K562 (cell line): ENCODE measurements at regions not wholly inside any gene's neighbourhood (a gene's known extent, or its start where the extent isn't known, plus 50 kb on each side); places are given as distances from the start of the nearest gene placed in this dataset.

Experiments
- ATAC-seq: fragments of 200-7000 bp; cut with Tn5 transposase; 3 replicates; pipeline ENCODE4 v1.9.1; 2020; ENCODE audit warnings: moderate library complexity
- BruUV-seq: library from RNA; stranded (reverse); fragments of 400-500 nt; replicated peaks from 2 replicates; lab custom pipeline; 2021; lab: Mats Ljungman, UMichigan
- CTCF ChIA-PET: fragments of 300-600 bp; formaldehyde crosslinking; extraction: SDS; loops from one replicate; lab custom pipeline; 2021; ENCODE audit warnings: low intra/inter-chr PET ratio; lab: Yijun Ruan, JAX
- POLR2A ChIA-PET: fragments of 300-600, 350-650 bp; sonication (Branson Sonifier 250); formaldehyde crosslinking; extraction: SDS; loops from one replicate; lab custom pipeline; 2021; ENCODE audit warnings: antibody characterized with exemption, inconsistent platforms; lab: Yijun Ruan, JAX
- DNase-seq, 4 experiments: peaks; one replicate each; pipeline versions ENCODE4 v3.0.0 to v3.0.0-alpha.2; 2011 to 2018; ENCODE audit warnings: low spot score in 3 of 4, mixed read lengths in 3 of 4; ENCODE audit errors: extremely low read depth in 1 of 4
- FAIRE-seq: peaks from 2 replicates; lab custom pipeline; 2011; peaks lifted over from hg19 to GRCh38; lab: Jason Lieb, UNC
- H2AFZ ChIP-seq: 2 replicates; pipeline ENCODE4 v1.6.0; 2011; ENCODE audit warnings: low read depth, low read length, control low read depth, inconsistent platforms
- H3K27ac ChIP-seq: fragments of 200-600 bp; 3 replicates; pipeline ENCODE4 v1.8.0; 2011; ENCODE audit warnings: low read depth, mild to moderate bottlenecking, control low read depth, inconsistent platforms, low read length, moderate library complexity, mixed read lengths; ENCODE audit errors: extremely low read depth
- H3K27me3 ChIP-seq, 2 experiments: fragments of 300-600 bp in 1 of 2; 2 replicates in 1 of 2; 3 replicates in 1 of 2; pipeline versions ENCODE4 v1.6.0 to v1.8.0; 2011; ENCODE audit warnings: inconsistent platforms in 2 of 2, low read length in 2 of 2, mild to moderate bottlenecking in 1 of 2, mixed read lengths in 1 of 2, moderate library complexity in 1 of 2; ENCODE audit not compliant: control insufficient read depth in 2 of 2, insufficient read depth in 2 of 2
- H3K36me3 ChIP-seq: fragments of 300-600 bp; 3 replicates; pipeline ENCODE4 v1.8.0; 2011; ENCODE audit warnings: mild to moderate bottlenecking, low read length, inconsistent platforms; ENCODE audit not compliant: control insufficient read depth, insufficient read depth
- H3K4me1 ChIP-seq, 2 experiments: fragments of 200-600 bp in 1 of 2; replicated peaks in 1 of 2; 2 replicates in 1 of 2; 3 replicates in 1 of 2; pipeline versions ENCODE4 v1.5.1 to v1.8.0; 2011; ENCODE audit warnings: inconsistent platforms in 2 of 2, low read length in 2 of 2, mild to moderate bottlenecking in 1 of 2, mixed read lengths in 1 of 2, moderate library complexity in 1 of 2; ENCODE audit not compliant: control insufficient read depth in 2 of 2, insufficient read depth in 2 of 2
- H3K4me2 ChIP-seq: 2 replicates; pipeline ENCODE4 v1.6.1; 2011; ENCODE audit warnings: low read length, control low read depth, inconsistent platforms, mixed read lengths; ENCODE audit not compliant: insufficient read depth
- H3K4me3 ChIP-seq: fragments of 200-600 bp; sonication (generic), shearing (Covaris generic); 2 replicates; pipeline ENCODE4 v1.5.1; 2016; ENCODE audit warnings: control low read depth, inconsistent platforms
- H3K79me2 ChIP-seq: fragments of 200-600 bp; 3 replicates; pipeline ENCODE4 v1.8.0; 2011; ENCODE audit warnings: low read length, inconsistent platforms; ENCODE audit not compliant: control insufficient read depth, insufficient read depth
- H3K9ac ChIP-seq, 2 experiments: 2 replicates each; pipeline versions ENCODE4 v1.6.0 to v1.6.1; 2011; ENCODE audit warnings: low read depth in 2 of 2, low read length in 2 of 2, control low read depth in 1 of 2, inconsistent platforms in 1 of 2, mild to moderate bottlenecking in 1 of 2, mixed read lengths in 1 of 2; ENCODE audit not compliant: insufficient read depth in 1 of 2
- H3K9me1 ChIP-seq: one replicate; pipeline ENCODE4 v1.6.0; 2011; ENCODE audit warnings: inconsistent platforms, mild to moderate bottlenecking, low read length, moderate library complexity; ENCODE audit not compliant: control insufficient read depth, insufficient read depth
- H3K9me3 ChIP-seq: replicated peaks from 2 replicates; pipeline ENCODE4 v1.5.1; 2011; ENCODE audit warnings: low read depth, low read length, inconsistent platforms; ENCODE audit not compliant: control insufficient read depth, insufficient read depth
- H4K20me1 ChIP-seq: replicated peaks from 2 replicates; pipeline ENCODE4 v1.6.1; 2011; ENCODE audit warnings: low read length, inconsistent platforms, mixed read lengths; ENCODE audit not compliant: control insufficient read depth, insufficient read depth
- CBX2 ChIP-seq: fragments of 200-600 bp; sonication (generic); IDR thresholded peaks from one replicate; pipeline ENCODE4 v1.6.1; 2012; ENCODE audit warnings: mild to moderate bottlenecking, low read length, inconsistent platforms; ENCODE audit not compliant: insufficient read depth, poor library complexity, severe bottlenecking
- ILK ChIP-seq: fragments of 450-650 bp; IDR thresholded peaks from 2 replicates; pipeline ENCODE4 v1.6.1; 2016; ENCODE audit warnings: missing genetic modification characterization, low read depth, mild to moderate bottlenecking, missing compliant biosample characterization, moderate library complexity, borderline replicate concordance
- TBP ChIP-seq: optimal IDR thresholded peaks from 2 replicates; pipeline ENCODE3; 2011; ENCODE audit warnings: low read depth, low read length, improper control_type of control experiment
- U2AF1 ChIP-seq: fragments of 200-400 bp; formaldehyde crosslinking; optimal IDR thresholded peaks from 2 replicates; pipeline ENCODE3; 2017; ENCODE audit warnings: mild to moderate bottlenecking, low read depth, low read length, moderate library complexity
- ZNF384 ChIP-seq: IDR thresholded peaks from 2 replicates; pipeline ENCODE4 v1.6.1; 2012; ENCODE audit warnings: low read depth, low read length, improper control_type of control experiment
- WGBS: fragments of 100-300 bp; shearing (Covaris generic); methylation state at CpG from one replicate; pipeline ENCODE4 v1.1.6; 2016; ENCODE audit warnings: low coverage, mixed read lengths; ENCODE audit not compliant: insufficient coverage; ENCODE audit errors: missing lambda C conversion rate; 5-methylcytosine and 5-hydroxymethylcytosine counted together
- in situ Hi-C: fragments of 300-500 bp; cut with MboI; formaldehyde crosslinking; loops from 4 replicates; pipeline ENCODE4 v1.15.0; 2018; ENCODE audit warnings: inconsistent platforms, mixed read lengths
- intact Hi-C: fragments of 100-400 bp; cut with micrococcal nuclease; formaldehyde crosslinking; loops from 2 replicates; pipeline ENCODE4 v1.14.2; 2022
- TF ChIP-seq, protein P1 (sequence below): conservative IDR thresholded peaks from 2 replicates; pipeline ENCODE4 v1.6.1; 2011; ENCODE audit warnings: low read depth, mild to moderate bottlenecking, low read length; ENCODE audit not compliant: control insufficient read depth

DNA sequence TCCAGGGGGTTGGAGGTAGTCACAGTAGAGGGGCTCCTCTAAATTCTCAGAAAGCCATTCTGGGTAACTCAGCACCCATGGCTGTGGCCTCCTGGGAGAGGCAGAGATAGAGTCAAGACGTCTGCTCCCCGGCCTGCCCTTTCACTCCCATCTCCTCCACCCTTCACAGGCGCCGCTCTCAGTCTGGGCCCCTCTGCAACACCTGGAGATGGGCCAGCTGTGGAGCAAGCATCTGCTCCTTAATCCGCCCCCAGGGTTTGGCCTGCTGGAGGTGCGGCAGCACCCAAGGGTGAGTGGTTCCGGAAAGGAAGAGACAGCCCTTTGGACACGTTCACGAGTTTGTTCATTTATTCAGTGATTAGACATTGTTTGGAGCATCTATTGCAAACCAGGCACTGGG, 271.3 kb downstream of the BMP7 start:
- BruUV-seq = no TSS peak
- H3K9me1 ChIP-seq = peaks cover 4% of the 10 kb centered on the region
- no peak overlapping the region for H2AFZ ChIP-seq
- no peak overlapping the region for H3K9ac ChIP-seq
- TF ChIP-seq ZNF384 (no peak), TBP (no peak), U2AF1 (no peak), CBX2 (no peak), ILK (no peak)
- TF ChIP-seq, protein P1, sequence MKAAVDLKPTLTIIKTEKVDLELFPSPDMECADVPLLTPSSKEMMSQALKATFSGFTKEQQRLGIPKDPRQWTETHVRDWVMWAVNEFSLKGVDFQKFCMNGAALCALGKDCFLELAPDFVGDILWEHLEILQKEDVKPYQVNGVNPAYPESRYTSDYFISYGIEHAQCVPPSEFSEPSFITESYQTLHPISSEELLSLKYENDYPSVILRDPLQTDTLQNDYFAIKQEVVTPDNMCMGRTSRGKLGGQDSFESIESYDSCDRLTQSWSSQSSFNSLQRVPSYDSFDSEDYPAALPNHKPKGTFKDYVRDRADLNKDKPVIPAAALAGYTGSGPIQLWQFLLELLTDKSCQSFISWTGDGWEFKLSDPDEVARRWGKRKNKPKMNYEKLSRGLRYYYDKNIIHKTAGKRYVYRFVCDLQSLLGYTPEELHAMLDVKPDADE = no peak
- DNase-seq (no peak), FAIRE-seq (no peak), ATAC-seq (no peak)
- no peaks in the 10 kb centered on the region for H4K20me1 ChIP-seq
- intact Hi-C loops = no loop called here
- no peak overlapping the region for H3K4me3 ChIP-seq
- H3K79me2 ChIP-seq = no peaks in the 10 kb centered on the region
- H3K9me3 ChIP-seq = no peaks in the 10 kb centered on the region; the same call in none of the 2 replicates
- 2% methylated on average over 7 of the region's 9 CpGs for WGBS
- in situ Hi-C loops = no loop called here
- no peaks in the 10 kb centered on the region for H3K36me3 ChIP-seq
- no peak overlapping the region for H3K27ac ChIP-seq
- ChIA-PET CTCF (no interaction called here), POLR2A (interaction anchor here (1.1 to 1.2 kb wide), 2 partner anchors 9 to 12 kb away, joined by 3 to 5 read pairs; no protein-coding TSS in a partner anchor)
- H3K4me2 ChIP-seq = no peak overlapping the region
- peaks cover 2 to 27% of the 10 kb centered on the region in 2 experiments; a peak in 2 of 5 replicates for H3K27me3 ChIP-seq
- H3K4me1 ChIP-seq = peaks cover 0 to 3% of the 10 kb centered on the region in 2 experiments; a peak in 1 of 5 replicates
